HFFc6 (cell line): ENCODE measurements at regions not wholly inside any gene's neighbourhood (a gene's known extent, or its start where the extent isn't known, plus 50 kb on each side); places are given as distances from the start of the nearest gene placed in this dataset.

Source experiments
- DNase-seq: peaks from one replicate; pipeline ENCODE4 v3.0.0-alpha.2; 2018
- H3K27ac Mint-ChIP-seq: 2 replicates; pipeline ENCODE4 v1.8.0; 2020; ENCODE audit warnings: mild to moderate bottlenecking, mixed read lengths
- H3K27me3 Mint-ChIP-seq: 2 replicates; pipeline ENCODE4 v1.8.0; 2021; ENCODE audit warnings: mild to moderate bottlenecking, moderate library complexity, mixed read lengths; ENCODE audit not compliant: insufficient read depth
- H3K36me3 Mint-ChIP-seq: 2 replicates; pipeline ENCODE4 v1.8.0; 2021; ENCODE audit warnings: low read depth, mixed read lengths
- H3K4me1 Mint-ChIP-seq: 2 replicates; pipeline ENCODE4 v1.8.0; 2020; ENCODE audit warnings: low read depth, mixed read lengths
- H3K4me3 Mint-ChIP-seq: 2 replicates; pipeline ENCODE4 v1.8.0; 2020; ENCODE audit warnings: mild to moderate bottlenecking, moderate library complexity, mixed read lengths
- H3K9me3 Mint-ChIP-seq: 2 replicates; pipeline ENCODE4 v1.8.0; 2020; ENCODE audit warnings: mild to moderate bottlenecking, mixed read lengths
- TF ChIP-seq, protein P1 (sequence below): fragments of 200-600 bp; sonication (generic); IDR thresholded peaks from 2 replicates; pipeline ENCODE4 v1.5.0; 2021; ENCODE audit warnings: antibody characterized with exemption, mild to moderate bottlenecking

DNA sequence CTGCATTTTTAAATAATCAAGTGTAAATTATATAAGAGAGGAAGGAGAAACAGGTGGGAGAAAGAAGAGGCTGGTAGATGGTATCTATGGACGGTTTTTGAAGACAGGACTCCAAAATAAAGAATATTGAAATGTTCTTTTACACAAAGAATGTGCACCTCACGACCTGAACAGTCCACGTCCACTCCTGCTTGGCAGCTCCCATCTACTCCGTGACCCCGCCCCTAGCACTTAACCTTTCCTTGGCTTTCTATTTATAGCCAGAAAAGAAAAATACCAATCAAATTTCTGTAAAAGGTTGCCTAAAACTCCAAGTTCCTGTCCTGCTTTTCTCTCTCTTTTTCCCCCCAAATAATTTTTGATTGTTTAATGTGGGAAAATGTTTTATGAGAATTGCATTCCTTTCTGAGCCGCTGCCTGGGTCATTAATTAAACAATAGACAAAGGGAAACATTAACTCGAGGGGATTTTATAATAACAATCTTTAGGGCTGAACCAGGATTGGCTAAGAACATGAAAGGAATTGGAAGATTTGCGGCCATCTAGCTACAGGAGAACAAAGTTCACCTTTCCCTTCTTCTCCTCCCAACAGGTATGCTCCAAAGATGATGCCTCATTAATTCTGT, 173.6 kb upstream of the MAP3K1 start:
- peaks cover 12% of the 10 kb centered on the region for H3K4me1 Mint-ChIP-seq
- H3K36me3 Mint-ChIP-seq, result no peaks in the 10 kb centered on the region
- H3K27ac Mint-ChIP-seq, result no peak overlapping the region
- no peaks in the 10 kb centered on the region for H3K9me3 Mint-ChIP-seq
- no peak for DNase-seq
- no peak overlapping the region for H3K4me3 Mint-ChIP-seq
- TF ChIP-seq, protein P1, sequence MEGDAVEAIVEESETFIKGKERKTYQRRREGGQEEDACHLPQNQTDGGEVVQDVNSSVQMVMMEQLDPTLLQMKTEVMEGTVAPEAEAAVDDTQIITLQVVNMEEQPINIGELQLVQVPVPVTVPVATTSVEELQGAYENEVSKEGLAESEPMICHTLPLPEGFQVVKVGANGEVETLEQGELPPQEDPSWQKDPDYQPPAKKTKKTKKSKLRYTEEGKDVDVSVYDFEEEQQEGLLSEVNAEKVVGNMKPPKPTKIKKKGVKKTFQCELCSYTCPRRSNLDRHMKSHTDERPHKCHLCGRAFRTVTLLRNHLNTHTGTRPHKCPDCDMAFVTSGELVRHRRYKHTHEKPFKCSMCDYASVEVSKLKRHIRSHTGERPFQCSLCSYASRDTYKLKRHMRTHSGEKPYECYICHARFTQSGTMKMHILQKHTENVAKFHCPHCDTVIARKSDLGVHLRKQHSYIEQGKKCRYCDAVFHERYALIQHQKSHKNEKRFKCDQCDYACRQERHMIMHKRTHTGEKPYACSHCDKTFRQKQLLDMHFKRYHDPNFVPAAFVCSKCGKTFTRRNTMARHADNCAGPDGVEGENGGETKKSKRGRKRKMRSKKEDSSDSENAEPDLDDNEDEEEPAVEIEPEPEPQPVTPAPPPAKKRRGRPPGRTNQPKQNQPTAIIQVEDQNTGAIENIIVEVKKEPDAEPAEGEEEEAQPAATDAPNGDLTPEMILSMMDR, result no peak
- peaks cover 9% of the 10 kb centered on the region for H3K27me3 Mint-ChIP-seq

DNA sequence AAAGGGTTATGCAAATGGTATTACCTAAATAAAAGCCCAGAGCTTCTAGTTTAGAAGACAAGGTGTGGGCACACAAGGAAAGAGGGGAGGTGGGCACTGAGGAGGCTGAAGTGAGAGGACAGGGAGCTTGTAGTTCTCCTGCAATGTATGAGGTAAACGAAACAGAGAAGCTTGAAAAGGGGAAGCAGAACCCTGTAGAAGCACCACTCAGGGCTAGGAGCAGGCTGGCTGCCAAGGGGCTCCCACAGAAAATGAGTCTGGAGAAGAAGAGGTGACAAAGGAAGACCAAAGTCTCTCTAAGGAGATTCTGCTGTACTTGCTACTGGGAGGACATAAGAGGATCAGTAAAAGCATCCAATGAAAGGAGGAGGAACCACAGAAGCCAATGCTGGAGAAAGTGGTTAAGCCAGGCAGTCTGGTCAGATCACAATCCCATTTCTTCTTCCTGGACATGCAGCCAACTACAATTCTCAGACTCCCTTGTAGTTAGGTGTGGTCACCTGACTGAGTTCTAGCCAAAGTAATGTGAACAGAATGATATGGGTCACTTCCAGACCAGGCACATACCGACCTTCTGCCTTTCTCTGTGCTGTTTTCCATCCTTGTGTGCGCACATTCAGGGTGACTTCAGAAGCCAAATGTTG, 174.5 kb upstream of the MAP3K1 start:
- no peaks in the 10 kb centered on the region for H3K9me3 Mint-ChIP-seq
- no peak overlapping the region for H3K4me3 Mint-ChIP-seq
- H3K36me3 Mint-ChIP-seq, result no peaks in the 10 kb centered on the region
- TF ChIP-seq, protein P1, result no peak
- H3K4me1 Mint-ChIP-seq, result peaks cover 19% of the 10 kb centered on the region
- H3K27me3 Mint-ChIP-seq, result peaks cover 11% of the 10 kb centered on the region
- H3K27ac Mint-ChIP-seq, result no peak overlapping the region
- DNase-seq, result no peak

DNA sequence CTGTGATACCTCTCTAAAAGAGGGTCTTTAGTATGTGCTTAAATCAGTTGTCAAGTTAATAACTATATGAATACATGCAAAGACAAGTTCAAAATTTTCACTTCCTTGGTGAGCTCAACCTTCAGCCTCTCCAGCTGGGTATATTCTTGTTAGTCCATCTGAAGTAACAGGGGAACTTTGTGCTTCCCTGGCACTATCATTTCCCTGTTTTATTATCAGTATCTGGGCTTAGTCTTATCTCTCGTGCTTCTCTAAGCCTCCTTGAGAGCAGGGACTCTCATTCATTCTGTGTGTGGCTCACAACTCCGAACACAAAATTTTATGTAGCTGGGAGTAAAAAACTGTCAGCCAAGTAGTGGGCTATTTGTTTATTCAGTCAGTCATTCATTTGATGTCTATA, 175.9 kb upstream of the MAP3K1 start:
- no peak for DNase-seq
- no peaks in the 10 kb centered on the region for H3K9me3 Mint-ChIP-seq
- H3K4me3 Mint-ChIP-seq, result no peak overlapping the region
- H3K27ac Mint-ChIP-seq, result no peak overlapping the region
- H3K27me3 Mint-ChIP-seq, result peaks cover 11% of the 10 kb centered on the region
- TF ChIP-seq, protein P1, result no peak
- H3K36me3 Mint-ChIP-seq, result no peaks in the 10 kb centered on the region
- peaks cover 19% of the 10 kb centered on the region for H3K4me1 Mint-ChIP-seq

DNA sequence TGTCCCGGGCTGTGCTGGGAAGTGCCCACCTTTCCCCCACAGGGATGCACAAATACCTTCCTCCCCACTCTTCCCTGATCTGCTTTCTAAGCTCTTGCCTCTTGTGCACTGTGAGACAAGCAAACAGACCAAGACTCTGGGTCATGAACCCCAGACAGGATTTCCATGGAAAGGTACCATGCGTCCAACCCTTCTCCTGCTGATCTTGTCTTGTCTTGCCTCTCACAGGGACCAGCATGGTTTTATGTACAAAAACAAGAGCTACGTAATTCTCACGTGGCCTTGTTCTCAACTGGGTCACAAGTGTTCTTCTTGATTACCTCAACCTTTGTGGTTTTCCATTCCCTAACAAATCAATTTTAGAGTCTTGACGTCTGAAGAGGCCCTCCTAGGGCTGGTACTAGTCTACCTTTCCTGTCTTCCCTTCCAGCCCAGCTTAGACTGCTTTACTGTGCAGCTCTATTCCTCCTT, 176.5 kb upstream of the MAP3K1 start:
- H3K27me3 Mint-ChIP-seq, result peaks cover 11% of the 10 kb centered on the region
- no peak overlapping the region for H3K4me3 Mint-ChIP-seq
- no peaks in the 10 kb centered on the region for H3K9me3 Mint-ChIP-seq
- peaks cover 19% of the 10 kb centered on the region for H3K4me1 Mint-ChIP-seq
- no peak overlapping the region for H3K27ac Mint-ChIP-seq
- DNase-seq, result no peak
- TF ChIP-seq, protein P1, result no peak
- no peaks in the 10 kb centered on the region for H3K36me3 Mint-ChIP-seq

DNA sequence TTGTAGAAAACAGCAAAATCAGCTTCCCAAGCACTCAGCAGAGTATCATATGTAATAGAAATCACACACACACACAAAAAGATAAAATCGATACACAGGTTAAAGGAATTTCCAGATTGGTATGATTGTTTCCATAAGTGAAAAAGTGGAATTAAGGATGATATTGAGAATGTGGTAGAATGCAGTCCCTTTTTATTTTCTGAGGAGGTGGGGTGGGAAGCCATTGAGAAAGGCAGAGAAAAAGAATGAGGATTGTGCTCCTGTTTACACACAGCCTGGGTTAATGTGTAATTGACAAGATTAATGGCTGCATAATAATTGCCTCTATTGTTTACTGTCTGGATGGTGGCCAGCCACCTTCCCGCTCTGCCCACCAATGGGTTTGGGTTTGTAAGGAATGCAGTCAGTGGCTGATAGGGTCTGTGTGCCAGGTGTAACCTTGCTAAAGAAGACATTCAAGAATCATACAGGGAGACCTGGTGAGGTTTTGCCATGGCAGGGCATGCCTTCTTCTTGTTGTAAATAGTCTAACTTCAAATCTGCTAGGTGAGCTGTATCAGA, 177.2 kb upstream of the MAP3K1 start:
- DNase-seq, result no peak
- Mint-ChIP-seq H3K36me3 (no peaks in the 10 kb centered on the region), H3K9me3 (no peaks in the 10 kb centered on the region), H3K4me3 (no peak overlapping the region), H3K4me1 (peaks cover 19% of the 10 kb centered on the region), H3K27ac (no peak overlapping the region), H3K27me3 (peaks cover 11% of the 10 kb centered on the region)
- TF ChIP-seq, protein P1, result no peak
